WTC11 (cell line): ENCODE measurements at regions not wholly inside any gene's neighbourhood (a gene's known extent, or its start where the extent isn't known, plus 50 kb on each side); places are given as distances from the start of the nearest gene placed in this dataset.

Experiments used
- ZNF263 ChIP-seq: sonication (generic); formaldehyde crosslinking; IDR thresholded peaks from 2 replicates; pipeline ENCODE4 v1.8.1; 2022; ENCODE audit warnings: low read depth, mild to moderate bottlenecking, moderate library complexity, missing genetic modification reagents
- TF ChIP-seq, protein P1 (sequence below): sonication (generic); formaldehyde crosslinking; IDR thresholded peaks from 2 replicates; pipeline ENCODE4 v1.8.0; 2022; ENCODE audit warnings: mild to moderate bottlenecking, missing genetic modification reagents
- TF ChIP-seq, protein P2 (sequence below): fragments of 200-600 bp; IDR thresholded peaks from 2 replicates; pipeline ENCODE4 v1.8.0; 2022; ENCODE audit warnings: antibody characterized with exemption
- TF ChIP-seq, protein P3 (sequence below): fragments of 250-450 bp; sonication (Bioruptor Pico); conservative IDR thresholded peaks from 2 replicates; pipeline ENCODE4 v1.9.0; 2021; ENCODE audit warnings: mild to moderate bottlenecking

DNA sequence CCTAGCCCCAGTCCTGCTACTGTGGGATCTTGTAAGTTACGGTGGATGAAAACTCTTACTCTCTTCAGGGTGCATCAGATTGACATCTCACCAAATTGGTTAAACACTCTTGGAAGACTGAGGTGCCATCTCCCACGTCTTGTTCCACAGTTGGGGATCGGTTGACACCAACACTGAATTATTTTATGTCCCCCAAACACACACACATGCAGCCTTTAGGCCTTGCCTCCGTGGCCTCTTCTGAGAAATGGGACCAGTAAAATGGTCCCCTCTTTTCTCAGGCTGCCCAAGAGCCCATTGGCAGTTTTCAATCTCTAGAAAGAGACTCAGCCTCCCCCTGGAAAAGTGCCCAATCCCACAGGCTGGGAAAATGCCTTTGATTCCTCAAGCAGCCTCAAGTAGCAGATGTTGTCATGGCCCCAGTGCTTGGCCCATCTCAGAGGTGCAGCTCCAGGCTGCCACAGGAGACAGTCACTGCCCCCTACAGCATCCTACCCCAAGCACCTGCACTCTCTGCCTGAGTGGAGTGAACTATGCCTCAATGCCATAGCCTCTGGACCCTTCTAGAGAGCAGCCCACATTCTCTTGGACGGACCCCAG lies 163.9 kb downstream of the ANKRD60 start:
- TF ChIP-seq, protein P1, sequence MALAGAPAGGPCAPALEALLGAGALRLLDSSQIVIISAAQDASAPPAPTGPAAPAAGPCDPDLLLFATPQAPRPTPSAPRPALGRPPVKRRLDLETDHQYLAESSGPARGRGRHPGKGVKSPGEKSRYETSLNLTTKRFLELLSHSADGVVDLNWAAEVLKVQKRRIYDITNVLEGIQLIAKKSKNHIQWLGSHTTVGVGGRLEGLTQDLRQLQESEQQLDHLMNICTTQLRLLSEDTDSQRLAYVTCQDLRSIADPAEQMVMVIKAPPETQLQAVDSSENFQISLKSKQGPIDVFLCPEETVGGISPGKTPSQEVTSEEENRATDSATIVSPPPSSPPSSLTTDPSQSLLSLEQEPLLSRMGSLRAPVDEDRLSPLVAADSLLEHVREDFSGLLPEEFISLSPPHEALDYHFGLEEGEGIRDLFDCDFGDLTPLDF (CRISPR knock-in tag), result no peak
- TF ChIP-seq, protein P2, sequence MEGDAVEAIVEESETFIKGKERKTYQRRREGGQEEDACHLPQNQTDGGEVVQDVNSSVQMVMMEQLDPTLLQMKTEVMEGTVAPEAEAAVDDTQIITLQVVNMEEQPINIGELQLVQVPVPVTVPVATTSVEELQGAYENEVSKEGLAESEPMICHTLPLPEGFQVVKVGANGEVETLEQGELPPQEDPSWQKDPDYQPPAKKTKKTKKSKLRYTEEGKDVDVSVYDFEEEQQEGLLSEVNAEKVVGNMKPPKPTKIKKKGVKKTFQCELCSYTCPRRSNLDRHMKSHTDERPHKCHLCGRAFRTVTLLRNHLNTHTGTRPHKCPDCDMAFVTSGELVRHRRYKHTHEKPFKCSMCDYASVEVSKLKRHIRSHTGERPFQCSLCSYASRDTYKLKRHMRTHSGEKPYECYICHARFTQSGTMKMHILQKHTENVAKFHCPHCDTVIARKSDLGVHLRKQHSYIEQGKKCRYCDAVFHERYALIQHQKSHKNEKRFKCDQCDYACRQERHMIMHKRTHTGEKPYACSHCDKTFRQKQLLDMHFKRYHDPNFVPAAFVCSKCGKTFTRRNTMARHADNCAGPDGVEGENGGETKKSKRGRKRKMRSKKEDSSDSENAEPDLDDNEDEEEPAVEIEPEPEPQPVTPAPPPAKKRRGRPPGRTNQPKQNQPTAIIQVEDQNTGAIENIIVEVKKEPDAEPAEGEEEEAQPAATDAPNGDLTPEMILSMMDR, result no peak
- TF ChIP-seq ZNF263 (CRISPR knock-in tag), result no peak
- TF ChIP-seq, protein P3, sequence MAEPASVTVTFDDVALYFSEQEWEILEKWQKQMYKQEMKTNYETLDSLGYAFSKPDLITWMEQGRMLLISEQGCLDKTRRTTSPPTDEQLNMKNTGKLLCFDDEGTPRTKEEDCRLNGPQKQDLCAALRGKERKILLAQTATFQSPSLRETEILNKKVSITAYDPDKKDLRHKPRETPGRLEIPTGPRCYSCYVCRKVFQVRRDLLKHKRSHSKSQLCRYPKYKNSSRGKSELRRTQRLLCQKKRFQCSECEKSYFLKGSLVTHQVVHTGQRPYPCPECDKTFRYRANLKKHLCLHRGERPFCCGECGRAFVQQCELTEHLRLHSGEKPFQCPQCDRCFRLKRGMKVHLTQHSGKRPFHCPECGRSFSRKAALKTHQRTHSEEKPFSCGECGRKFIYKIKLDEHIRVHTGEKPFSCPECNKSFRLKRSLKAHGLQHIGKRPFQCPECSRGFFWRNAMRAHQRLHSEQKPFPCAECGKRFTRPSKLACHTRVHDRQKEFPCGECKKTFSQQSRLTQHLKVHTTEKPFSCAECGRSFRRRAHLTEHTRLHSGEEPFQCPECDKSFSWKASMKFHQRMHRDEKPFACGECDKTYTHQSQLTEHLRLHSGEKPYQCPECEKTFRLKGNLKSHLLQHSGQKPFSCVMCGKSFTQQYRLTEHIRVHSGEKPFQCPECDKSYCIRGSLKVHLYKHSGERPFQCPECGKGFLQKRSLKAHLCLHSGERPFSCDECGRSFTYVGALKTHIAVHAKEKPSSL (CRISPR knock-in tag), result no peak
